GM10248 (cell line): ENCODE measurements at regions not wholly inside any gene's neighbourhood (a gene's known extent, or its start where the extent isn't known, plus 50 kb on each side); places are given as distances from the start of the nearest gene placed in this dataset.
"Not testable (repeated sequence)": the region's sequence is repeated elsewhere in the genome, so short reads cannot be mapped to it uniquely, and the experiment has no call there.

Experiments used
- CTCF ChIA-PET: fragments of 300-600 bp; sonication (Branson Sonifier 250); formaldehyde crosslinking; extraction: SDS; loops from one replicate; lab custom pipeline; 2021; ENCODE audit warnings: antibody characterized with exemption; lab: Yijun Ruan, JAX
- POLR2A ChIA-PET: fragments of 350-650 bp; sonication (Branson Sonifier 250); formaldehyde crosslinking; extraction: SDS; loops from one replicate; lab custom pipeline; 2020; ENCODE audit warnings: antibody characterized with exemption; lab: Yijun Ruan, JAX
- DNase-seq: peaks from one replicate; pipeline ENCODE4 v3.0.0; 2012; ENCODE audit errors: extremely low spot score
- CTCF ChIP-seq: IDR thresholded peaks from 2 replicates; pipeline ENCODE4 v1.5.1; 2012; ENCODE audit warnings: mild to moderate bottlenecking, low read depth; ENCODE audit errors: extremely low read depth, missing control alignments, control extremely low read depth

- no peak for TF ChIP-seq CTCF
- DNase-seq, result no peak
- POLR2A ChIA-PET, result no interaction called here
- CTCF ChIA-PET, result interaction anchor here (1.0 to 1.5 kb wide), 3 partner anchors 9 to 17 kb away, joined by 3 to 4 read pairs (median 3); no protein-coding TSS in a partner anchor
Measured at GRCh38 chr3:189375532-189375931, 203.8 kb downstream of the TPRG1 start.

GRCh38 chr3:189383630-189384029, 211.9 kb downstream of the TPRG1 start:
- no peak for DNase-seq
- ChIA-PET CTCF (no interaction called here), POLR2A (no interaction called here)
- no peak for TF ChIP-seq CTCF

GRCh38 chr3:189385880-189386279, 214.1 kb downstream of the TPRG1 start:
- DNase-seq, CTCF ChIA-PET, POLR2A ChIA-PET: not testable (repeated sequence)

- ChIA-PET CTCF (no interaction called here), POLR2A (no interaction called here)
- no peak for DNase-seq
- TF ChIP-seq CTCF, result no peak
Measured at GRCh38 chr3:189386739-189387138, 215.0 kb downstream of the TPRG1 start.

- TF ChIP-seq CTCF, result no peak
- DNase-seq, result no peak
- POLR2A ChIA-PET, result no interaction called here
- CTCF ChIA-PET, result interaction anchor here (0.6 to 1.5 kb wide), 2 partner anchors 13 to 21 kb away, joined by 3 to 4 read pairs; no protein-coding TSS in a partner anchor
Measured at GRCh38 chr3:189389346-189389745, 217.6 kb downstream of the TPRG1 start.

- DNase-seq, result no peak
- POLR2A ChIA-PET, result no interaction called here
- CTCF ChIA-PET, result interaction anchor here (0.8 to 1.6 kb wide), 5 partner anchors 10 to 118 kb away, joined by 3 to 4 read pairs (median 4); no protein-coding TSS in a partner anchor
- TF ChIP-seq CTCF, result no peak
Measured at GRCh38 chr3:189393598-189393997, 221.8 kb downstream of the TPRG1 start.

- peak; percentile 30 for DNase-seq
- ChIA-PET CTCF (interaction anchor here (0.8 to 1.6 kb wide), 6 partner anchors 9 to 117 kb away, joined by 3 to 4 read pairs (median 4); no protein-coding TSS in a partner anchor), POLR2A (no interaction called here)
- no peak for TF ChIP-seq CTCF
Measured at GRCh38 chr3:189394599-189395121, 222.9 kb downstream of the TPRG1 start.
